Natural killer cell (primary cell): ENCODE measurements at regions not wholly inside any gene's neighbourhood (a gene's known extent, or its start where the extent isn't known, plus 50 kb on each side); places are given as distances from the start of the nearest gene placed in this dataset.

Experiments used
- ATAC-seq, 3 donors: fragments of 150-1000 bp in 2 of 3; fragments of 200-7000 bp in 1 of 3; cut with Tn5 transposase; 1 replicate in 1 of 3; 2 replicates in 2 of 3; pipeline ENCODE4 v1.10.0; 2021; ENCODE audit warnings: mild to moderate bottlenecking in 2 of 3, moderate library complexity in 2 of 3
- DNase-seq, 2 donors: peaks; one replicate each; pipeline versions ENCODE4 v3.0.0 to v3.0.0-alpha.2; 2013 to 2021; ENCODE audit warnings: mixed read lengths in 1 of 2
- H3K27ac ChIP-seq: one replicate; pipeline ENCODE4 v1.5.1; 2013; ENCODE audit warnings: mild to moderate bottlenecking, low read length
- H3K27me3 ChIP-seq: one replicate; pipeline ENCODE4 v1.6.1; 2013; ENCODE audit warnings: low read length; ENCODE audit not compliant: control insufficient read depth, insufficient read depth
- H3K36me3 ChIP-seq: one replicate; pipeline ENCODE4 v1.6.1; 2013; ENCODE audit warnings: low read length; ENCODE audit not compliant: control insufficient read depth, insufficient read depth
- H3K4me1 ChIP-seq: one replicate; pipeline ENCODE4 v1.6.1; 2013; ENCODE audit warnings: low read length; ENCODE audit not compliant: control insufficient read depth, insufficient read depth
- H3K4me3 ChIP-seq: one replicate; pipeline ENCODE4 v1.5.1; 2013; ENCODE audit warnings: low read length
- H3K9me3 ChIP-seq: one replicate; pipeline ENCODE4 v1.6.1; 2013; ENCODE audit warnings: low read length; ENCODE audit not compliant: control insufficient read depth, insufficient read depth
- H3K27ac Mint-ChIP-seq, 2 donors: one replicate each; pipeline ENCODE4 v1.8.0; 2022; ENCODE audit warnings: mild to moderate bottlenecking in 2 of 2, mixed read lengths in 2 of 2, moderate library complexity in 1 of 2
- H3K27me3 Mint-ChIP-seq, 2 donors: one replicate each; pipeline ENCODE4 v1.8.0; 2022; ENCODE audit warnings: low read depth in 2 of 2, mixed read lengths in 2 of 2
- H3K36me3 Mint-ChIP-seq: one replicate; pipeline ENCODE4 v1.8.0; 2022; ENCODE audit warnings: mixed read lengths
- H3K4me1 Mint-ChIP-seq, 2 donors: one replicate each; pipeline ENCODE4 v1.8.0; 2022; ENCODE audit warnings: mixed read lengths in 2 of 2
- H3K4me3 Mint-ChIP-seq: one replicate; pipeline ENCODE4 v1.8.0; 2022; ENCODE audit warnings: mild to moderate bottlenecking, moderate library complexity, mixed read lengths
- H3K9me3 Mint-ChIP-seq, 2 donors: one replicate each; pipeline ENCODE4 v1.8.0; 2022; ENCODE audit warnings: mixed read lengths in 2 of 2
- CTCF ChIP-seq: fragments of 200-600 bp; IDR thresholded peaks from one replicate; pipeline ENCODE4 v1.8.0; 2022; ENCODE audit warnings: antibody characterized with exemption
- WGBS: methylation state at CpG from one replicate; pipeline ENCODE4 v1.1.7; 2013; ENCODE audit warnings: missing lambda C conversion rate; ENCODE audit not compliant: insufficient coverage; 5-methylcytosine and 5-hydroxymethylcytosine counted together
- intact Hi-C: fragments of 100-400 bp; cut with micrococcal nuclease; formaldehyde crosslinking; loops from one replicate; pipeline ENCODE4 v1.14.2; 2022

- TF ChIP-seq CTCF, result no peak
- no peaks in the 10 kb centered on the region for H3K9me3 ChIP-seq
- H3K36me3 ChIP-seq, result no peaks in the 10 kb centered on the region
- no peaks in the 10 kb centered on the region for H3K4me1 ChIP-seq
- peaks cover 6 to 8% of the 10 kb centered on the region in 2 donors for H3K4me1 Mint-ChIP-seq
- no peak overlapping the region for H3K4me3 Mint-ChIP-seq
- H3K36me3 Mint-ChIP-seq, result no peaks in the 10 kb centered on the region
- H3K27me3 Mint-ChIP-seq, result no peaks in the 10 kb centered on the region
- H3K4me3 ChIP-seq, result no peak overlapping the region
- H3K27ac Mint-ChIP-seq, result no peak overlapping the region
- ATAC-seq (no peak), DNase-seq (no peak)
- intact Hi-C loops, result no loop called here
- no peaks in the 10 kb centered on the region for H3K27me3 ChIP-seq
- no peaks in the 10 kb centered on the region for H3K9me3 Mint-ChIP-seq
- no peak overlapping the region for H3K27ac ChIP-seq
These were observed 190.5 kb downstream of the SEC61B start for GRCh38 chr9:99412606-99413005.

GRCh38 chr9:99414321-99414720 is 192.2 kb downstream of the SEC61B start:
- no peaks in the 10 kb centered on the region for H3K36me3 Mint-ChIP-seq
- H3K4me3 ChIP-seq, result no peak overlapping the region
- H3K4me1 ChIP-seq, result no peaks in the 10 kb centered on the region
- no peaks in the 10 kb centered on the region for H3K9me3 ChIP-seq
- no peak overlapping the region for H3K27ac ChIP-seq
- peaks cover 6 to 8% of the 10 kb centered on the region in 2 donors for H3K4me1 Mint-ChIP-seq
- no peaks in the 10 kb centered on the region for H3K27me3 ChIP-seq
- DNase-seq (no peak), ATAC-seq (no peak)
- intact Hi-C loops, result no loop called here
- 93% methylated on average over 1 of the region's 1 CpG for WGBS
- H3K9me3 Mint-ChIP-seq, result no peaks in the 10 kb centered on the region
- no peaks in the 10 kb centered on the region for H3K36me3 ChIP-seq
- no peak overlapping the region for H3K27ac Mint-ChIP-seq
- no peaks in the 10 kb centered on the region for H3K27me3 Mint-ChIP-seq
- TF ChIP-seq CTCF, result no peak
- no peak overlapping the region for H3K4me3 Mint-ChIP-seq

- 100% methylated on average over 4 of the region's 4 CpGs for WGBS
- intact Hi-C loops, result no loop called here
These were observed 193.5 kb downstream of the SEC61B start for GRCh38 chr9:99415606-99416005.

More at GRCh38 chr9:99415606-99416005, 193.5 kb downstream of the SEC61B start:
- H3K4me1 ChIP-seq, result no peaks in the 10 kb centered on the region
- H3K9me3 Mint-ChIP-seq, result no peaks in the 10 kb centered on the region
- no peaks in the 10 kb centered on the region for H3K9me3 ChIP-seq
- H3K27ac Mint-ChIP-seq, result no peak overlapping the region
- H3K36me3 Mint-ChIP-seq, result no peaks in the 10 kb centered on the region
- H3K27me3 Mint-ChIP-seq, result no peaks in the 10 kb centered on the region
- H3K27ac ChIP-seq, result no peak overlapping the region
- ATAC-seq, result no peak
- no peaks in the 10 kb centered on the region for H3K36me3 ChIP-seq
- H3K4me1 Mint-ChIP-seq, result peaks cover 6 to 8% of the 10 kb centered on the region in 2 donors
- no peak for TF ChIP-seq CTCF
- H3K4me3 Mint-ChIP-seq, result no peak overlapping the region
- no peak overlapping the region for H3K4me3 ChIP-seq
- no peaks in the 10 kb centered on the region for H3K27me3 ChIP-seq
- no peak for DNase-seq
